Heart left ventricle (tissue), 16 donors: ENCODE measurements at regions not wholly inside any gene's neighbourhood (a gene's known extent, or its start where the extent isn't known, plus 50 kb on each side); places are given as distances from the start of the nearest gene placed in this dataset.
"Not testable (repeated sequence)": the region's sequence is repeated elsewhere in the genome, so short reads cannot be mapped to it uniquely, and the experiment has no call there.

Experiments used
- ATAC-seq, 4 donors: fragments of 200-7000 bp; cut with Tn5 transposase; one replicate each; pipeline ENCODE4 v1.9.1; 2020 to 2022; ENCODE audit warnings: moderate library complexity in 4 of 4, mild to moderate bottlenecking in 3 of 4, moderate number of reproducible peaks in 1 of 4
- DNase-seq, 5 donors: peaks; one replicate each; pipeline ENCODE4 v3.0.0-alpha.2; 2020
- H3K27ac ChIP-seq, 12 donors: fragments of 200-600 bp; sonication (generic) in 4 of 12; one replicate each; pipeline versions ENCODE4 v1.5.0 to v1.8.0; 2016 to 2022; ENCODE audit warnings: mild to moderate bottlenecking in 2 of 12
- H3K27me3 ChIP-seq, 9 donors: fragments of 200-600 bp; sonication (generic) in 2 of 9; one replicate each; pipeline versions ENCODE4 v1.5.1 to v1.8.0; 2016 to 2022; ENCODE audit warnings: mild to moderate bottlenecking in 3 of 9
- H3K36me3 ChIP-seq, 9 donors: fragments of 200-600 bp; sonication (generic) in 2 of 9; one replicate each; pipeline versions ENCODE4 v1.5.0 to v1.8.0; 2018 to 2022; ENCODE audit warnings: mild to moderate bottlenecking in 2 of 9
- H3K4me1 ChIP-seq, 12 donors: fragments of 200-600 bp; sonication (generic) in 4 of 12; one replicate each; pipeline versions ENCODE4 v1.5.0 to v1.8.0; 2016 to 2022; ENCODE audit warnings: mild to moderate bottlenecking in 3 of 12
- H3K4me3 ChIP-seq, 12 donors: fragments of 200-600 bp; sonication (generic) in 4 of 12; one replicate each; pipeline versions ENCODE4 v1.5.0 to v1.8.0; 2017 to 2022; ENCODE audit warnings: mild to moderate bottlenecking in 9 of 12, moderate library complexity in 4 of 12
- H3K9me3 ChIP-seq, 12 donors: fragments of 200-600 bp; sonication (generic) in 4 of 12; one replicate each; pipeline versions ENCODE4 v1.5.0 to v1.8.0; 2016 to 2022; ENCODE audit warnings: mild to moderate bottlenecking in 1 of 12
- POLR2A ChIP-seq, 2 donors: fragments of 450-650 bp; IDR thresholded peaks; one replicate each; pipeline ENCODE4 v1.6.1; 2017; ENCODE audit warnings: antibody characterized with exemption in 2 of 2, mild to moderate bottlenecking in 2 of 2, moderate library complexity in 2 of 2
- WGBS, 4 donors: extraction: QIAGEN DNeasy Blood & Tissue Kit in 2 of 4; methylation state at CpG; one replicate each; pipeline versions ENCODE4 v1.1.5 to v1.1.7; 2013 to 2018; 5-methylcytosine and 5-hydroxymethylcytosine counted together
- intact Hi-C, 10 donors: fragments of 100-400 bp; cut with DNase I; formaldehyde crosslinking; loops; one replicate each; pipeline versions ENCODE4 v1.11.1 to v1.14.2; 2022
- TF ChIP-seq, protein P1 (sequence below), 12 donors: fragments of 200-600 bp; sonication (generic) in 4 of 12; IDR thresholded peaks; one replicate each; pipeline versions ENCODE4 v1.5.0 to v1.8.0; 2018 to 2022; ENCODE audit warnings: antibody characterized with exemption in 12 of 12, mild to moderate bottlenecking in 5 of 12
- donor health status: ischemic (EF 13 %, LVEDD 7.1; RV severe dilation, severe dysfunction).
- donor health status: healthy with polysubstance abuse.
- donor health status: DM: no; HTN: yes; CAD: no.
- donor health status: DM: no; HTN: no; CAD: no.
- donor health status: ischemic (EF 25% LVEDD 6.9; RV normal size, moderate dysfunction).
- donor health status: ischemic (EF 25% LVEDD 5.7; RV mildly dilated, moderate dysfunction).
- donor health status: healthy.
- donor health status: DM: yes; HTN: yes; CAD: no.
- donor health status: ischemic (EF 35%, LVEDD 5.7; RV mildly dilated, moderate dysfunction).
- donor health status: nonischemic (EF 11% LVEDD 7.7; RV severe dilation, severe dysfunction).
- donor health status: DM: yes; HTN: yes; CAD: no.
- donor health status: PGD.
- donor health status: ischemic (EF 29% LVEDD 5.4; RV normal size, mild dysfunction).
- donor health status: nonischemic (EF 23%, LVEDD 6.1; RV moderate dilation, normal function).

- DNase-seq (no peak), ATAC-seq (no peak)
- no peaks in the 10 kb centered on the region for H3K27me3 ChIP-seq
- 74 to 85% (median 79%) methylated on average over 1 of the region's 1 CpG for WGBS, 4 donors
- no peak overlapping the region for H3K27ac ChIP-seq
- no peaks in the 10 kb centered on the region for H3K36me3 ChIP-seq
- no peak for TF ChIP-seq POLR2A (IDR thresholded peaks at IDR 0.05)
- TF ChIP-seq, protein P1, sequence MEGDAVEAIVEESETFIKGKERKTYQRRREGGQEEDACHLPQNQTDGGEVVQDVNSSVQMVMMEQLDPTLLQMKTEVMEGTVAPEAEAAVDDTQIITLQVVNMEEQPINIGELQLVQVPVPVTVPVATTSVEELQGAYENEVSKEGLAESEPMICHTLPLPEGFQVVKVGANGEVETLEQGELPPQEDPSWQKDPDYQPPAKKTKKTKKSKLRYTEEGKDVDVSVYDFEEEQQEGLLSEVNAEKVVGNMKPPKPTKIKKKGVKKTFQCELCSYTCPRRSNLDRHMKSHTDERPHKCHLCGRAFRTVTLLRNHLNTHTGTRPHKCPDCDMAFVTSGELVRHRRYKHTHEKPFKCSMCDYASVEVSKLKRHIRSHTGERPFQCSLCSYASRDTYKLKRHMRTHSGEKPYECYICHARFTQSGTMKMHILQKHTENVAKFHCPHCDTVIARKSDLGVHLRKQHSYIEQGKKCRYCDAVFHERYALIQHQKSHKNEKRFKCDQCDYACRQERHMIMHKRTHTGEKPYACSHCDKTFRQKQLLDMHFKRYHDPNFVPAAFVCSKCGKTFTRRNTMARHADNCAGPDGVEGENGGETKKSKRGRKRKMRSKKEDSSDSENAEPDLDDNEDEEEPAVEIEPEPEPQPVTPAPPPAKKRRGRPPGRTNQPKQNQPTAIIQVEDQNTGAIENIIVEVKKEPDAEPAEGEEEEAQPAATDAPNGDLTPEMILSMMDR (IDR thresholded peaks at IDR 0.05), result no peak
- no peaks in the 10 kb centered on the region for H3K9me3 ChIP-seq
- intact Hi-C loops, result no loop called here
- H3K4me3 ChIP-seq, result no peak overlapping the region
- H3K4me1 ChIP-seq, result peaks cover 0 to 3% (median 0%) of the 10 kb centered on the region in 12 donors
These were observed 437.1 kb upstream of the CBLB start for GRCh38 chr3:106305882-106306435.

GRCh38 chr3:106309274-106309673 is 440.5 kb upstream of the CBLB start:
- ATAC-seq, result no peak
- H3K4me1 ChIP-seq, result no peaks in the 10 kb centered on the region

DNA sequence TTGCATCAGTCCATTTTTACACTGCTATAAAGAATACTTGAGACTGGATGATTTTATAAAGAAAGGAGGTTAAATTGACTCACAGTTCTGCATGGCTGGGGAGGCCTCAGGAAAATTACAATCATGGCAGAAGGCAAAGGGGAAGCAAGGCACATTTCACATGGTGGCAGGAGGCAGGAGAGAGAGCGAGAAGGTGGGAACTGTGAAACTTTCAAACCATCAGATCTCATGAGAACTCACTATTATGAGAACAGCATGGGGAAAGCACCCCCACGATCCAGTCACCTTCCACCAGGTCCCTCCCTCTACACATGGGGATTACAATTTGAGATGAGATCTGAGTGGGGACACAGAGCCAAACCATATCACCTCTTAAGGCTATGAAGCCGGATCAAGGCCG is 441.0 kb upstream of the CBLB start:
- H3K9me3 ChIP-seq, H3K4me1 ChIP-seq, H3K4me3 ChIP-seq, intact Hi-C loops, DNase-seq, H3K27me3 ChIP-seq, ATAC-seq, H3K36me3 ChIP-seq, H3K27ac ChIP-seq: not testable (repeated sequence)
- 89 to 90% (median 90%) methylated on average over 4 of the region's 4 CpGs for WGBS, 4 donors

More at GRCh38 chr3:106309274-106309673, 440.5 kb upstream of the CBLB start:
- no peak overlapping the region for H3K27ac ChIP-seq
- no peak for DNase-seq
- no peak overlapping the region for H3K4me3 ChIP-seq
- intact Hi-C loops, result no loop called here
- H3K27me3 ChIP-seq, result no peaks in the 10 kb centered on the region
- H3K36me3 ChIP-seq, result no peaks in the 10 kb centered on the region
- WGBS, 4 donors, result 89 to 93% (median 92%) methylated on average over 1 of the region's 1 CpG
- no peak for TF ChIP-seq POLR2A (IDR thresholded peaks at IDR 0.05)
- TF ChIP-seq, protein P1 (IDR thresholded peaks at IDR 0.05), result no peak
- no peaks in the 10 kb centered on the region for H3K9me3 ChIP-seq

DNA sequence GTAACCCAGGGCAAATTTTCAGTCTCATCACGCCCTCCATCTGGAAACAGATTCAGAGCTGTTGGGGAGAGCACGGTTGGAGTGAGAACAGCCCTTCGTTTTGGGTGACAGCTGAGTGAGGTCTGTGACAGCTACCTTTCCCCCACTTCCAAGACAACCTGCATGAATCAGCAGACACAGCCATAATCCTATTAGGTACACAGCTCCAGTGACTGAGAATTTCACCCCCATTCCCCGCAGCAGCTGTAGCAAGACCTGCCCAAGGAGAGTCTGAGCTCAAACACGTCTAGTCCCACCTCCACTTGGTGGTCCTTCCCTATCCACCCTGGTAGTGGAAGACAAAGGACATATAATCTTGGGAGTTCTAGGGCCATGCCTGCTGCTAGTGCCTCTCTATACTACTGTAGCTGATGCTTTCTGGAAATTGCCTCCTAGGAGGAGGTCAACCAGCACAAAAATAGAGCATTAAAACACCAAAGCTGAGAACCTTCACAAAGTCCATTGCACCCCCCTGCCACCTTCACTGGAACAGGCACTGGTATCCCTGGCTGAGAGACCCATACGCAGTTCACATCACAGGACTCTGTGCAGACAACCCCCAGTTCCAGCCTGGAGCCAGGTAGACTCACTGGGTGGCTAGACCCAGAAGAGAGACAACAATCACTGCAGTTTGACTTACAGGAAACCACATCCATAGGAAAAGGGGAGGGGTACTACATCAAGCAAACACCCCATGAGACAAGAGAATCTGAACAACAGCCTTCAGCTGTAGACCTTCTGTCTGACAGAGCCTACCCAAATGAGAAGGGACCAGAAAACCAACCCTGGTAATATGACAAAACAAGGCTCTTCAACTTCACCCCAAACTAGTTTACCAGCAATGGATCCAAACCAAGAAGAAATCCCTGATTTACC is 448.6 kb upstream of the CBLB start:
- no peaks in the 10 kb centered on the region for H3K36me3 ChIP-seq
- no peaks in the 10 kb centered on the region for H3K4me1 ChIP-seq
- no peak overlapping the region for H3K27ac ChIP-seq
- H3K9me3 ChIP-seq, result peaks cover 0 to 2% (median 0%) of the 10 kb centered on the region in 12 donors
- no peak for TF ChIP-seq POLR2A (IDR thresholded peaks at IDR 0.05)
- TF ChIP-seq, protein P1 (IDR thresholded peaks at IDR 0.05), result no peak
- H3K27me3 ChIP-seq, result no peaks in the 10 kb centered on the region
- ATAC-seq, result no peak
- intact Hi-C loops, result no loop called here
- 86 to 98% (median 88%) methylated on average over 5 to 6 of the region's 6 CpGs for WGBS, 4 donors
- H3K4me3 ChIP-seq, result no peak overlapping the region
- no peak for DNase-seq

DNA sequence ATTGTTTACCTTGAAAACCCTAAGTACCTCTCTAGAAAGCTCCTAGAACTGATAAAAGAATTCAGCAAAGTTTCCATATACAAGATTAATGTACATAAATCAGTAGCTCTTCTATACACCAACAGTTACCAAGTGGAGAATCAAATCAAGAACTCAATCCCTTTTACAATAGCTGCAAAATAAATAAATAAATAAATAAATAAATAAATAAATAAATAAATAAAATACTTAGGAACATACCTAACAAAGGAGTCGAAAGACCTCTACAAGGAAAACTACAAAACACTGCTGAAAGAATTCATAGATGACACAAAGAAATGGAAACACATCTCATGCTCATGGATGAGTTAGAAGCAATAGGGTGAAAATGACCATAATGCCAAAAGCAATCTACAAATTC is 452.6 kb upstream of the CBLB start:
- H3K27ac ChIP-seq, H3K27me3 ChIP-seq, H3K36me3 ChIP-seq, H3K4me1 ChIP-seq, H3K4me3 ChIP-seq, ATAC-seq, intact Hi-C loops, DNase-seq: not testable (repeated sequence)
- 73 to 89% (median 80%) methylated on average over 1 of the region's 1 CpG for WGBS, 4 donors
- H3K9me3 ChIP-seq, result peaks cover 0 to 22% (median 6%) of the 10 kb centered on the region in 12 donors
